ENCODE measurements at regions not wholly inside any gene's neighbourhood (a gene's known extent, or its start where the extent isn't known, plus 50 kb on each side); places are given as distances from the start of the nearest gene placed in this dataset.

- TF ChIP-seq CTCF (IDR thresholded peaks at IDR 0.05) (no peak), HOXA7 (CRISPR knock-in tag; IDR thresholded peaks at IDR 0.05) (no peak), BHLHE40 (IDR thresholded peaks at IDR 0.05; ENCODE audit: low read depth, low read length) (no peak)
Observed at GRCh38 chr2:67955748-67956603, 106.8 kb downstream of the C1D start.
